ENCODE measurements at regions not wholly inside any gene's neighbourhood (a gene's known extent, or its start where the extent isn't known, plus 50 kb on each side); places are given as distances from the start of the nearest gene placed in this dataset.

GRCh38 chr1:90476411-90476810 is 240.7 kb downstream of the BARHL2 start:
- TF ChIP-seq, protein P1, sequence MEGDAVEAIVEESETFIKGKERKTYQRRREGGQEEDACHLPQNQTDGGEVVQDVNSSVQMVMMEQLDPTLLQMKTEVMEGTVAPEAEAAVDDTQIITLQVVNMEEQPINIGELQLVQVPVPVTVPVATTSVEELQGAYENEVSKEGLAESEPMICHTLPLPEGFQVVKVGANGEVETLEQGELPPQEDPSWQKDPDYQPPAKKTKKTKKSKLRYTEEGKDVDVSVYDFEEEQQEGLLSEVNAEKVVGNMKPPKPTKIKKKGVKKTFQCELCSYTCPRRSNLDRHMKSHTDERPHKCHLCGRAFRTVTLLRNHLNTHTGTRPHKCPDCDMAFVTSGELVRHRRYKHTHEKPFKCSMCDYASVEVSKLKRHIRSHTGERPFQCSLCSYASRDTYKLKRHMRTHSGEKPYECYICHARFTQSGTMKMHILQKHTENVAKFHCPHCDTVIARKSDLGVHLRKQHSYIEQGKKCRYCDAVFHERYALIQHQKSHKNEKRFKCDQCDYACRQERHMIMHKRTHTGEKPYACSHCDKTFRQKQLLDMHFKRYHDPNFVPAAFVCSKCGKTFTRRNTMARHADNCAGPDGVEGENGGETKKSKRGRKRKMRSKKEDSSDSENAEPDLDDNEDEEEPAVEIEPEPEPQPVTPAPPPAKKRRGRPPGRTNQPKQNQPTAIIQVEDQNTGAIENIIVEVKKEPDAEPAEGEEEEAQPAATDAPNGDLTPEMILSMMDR (IDR thresholded peaks at IDR 0.05): no peak
- TF ChIP-seq POLR2A (IDR thresholded peaks at IDR 0.05): no peak
